ENCODE measurements at regions not wholly inside any gene's neighbourhood (a gene's known extent, or its start where the extent isn't known, plus 50 kb on each side); places are given as distances from the start of the nearest gene placed in this dataset.

DNA sequence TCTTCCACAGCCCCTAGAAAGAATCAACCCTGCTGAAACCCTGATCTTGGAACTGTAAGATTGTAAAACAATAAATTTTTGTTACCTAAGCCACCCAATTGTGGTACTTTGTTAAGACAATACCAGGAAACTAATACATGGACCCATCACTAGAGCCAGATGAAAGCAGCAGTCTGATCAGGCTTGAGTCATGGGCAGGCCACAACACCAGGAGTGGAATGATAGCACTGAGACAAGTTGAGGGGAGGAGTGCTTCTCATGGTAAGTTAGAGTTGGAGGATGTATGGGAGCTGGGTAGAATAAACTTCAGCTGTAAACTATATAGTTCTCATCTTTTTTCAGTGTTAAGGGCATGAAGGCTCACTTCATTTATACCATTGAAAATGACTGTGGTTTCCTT is 164.4 kb upstream of the OR13F1 start:
- TF ChIP-seq, protein P1, sequence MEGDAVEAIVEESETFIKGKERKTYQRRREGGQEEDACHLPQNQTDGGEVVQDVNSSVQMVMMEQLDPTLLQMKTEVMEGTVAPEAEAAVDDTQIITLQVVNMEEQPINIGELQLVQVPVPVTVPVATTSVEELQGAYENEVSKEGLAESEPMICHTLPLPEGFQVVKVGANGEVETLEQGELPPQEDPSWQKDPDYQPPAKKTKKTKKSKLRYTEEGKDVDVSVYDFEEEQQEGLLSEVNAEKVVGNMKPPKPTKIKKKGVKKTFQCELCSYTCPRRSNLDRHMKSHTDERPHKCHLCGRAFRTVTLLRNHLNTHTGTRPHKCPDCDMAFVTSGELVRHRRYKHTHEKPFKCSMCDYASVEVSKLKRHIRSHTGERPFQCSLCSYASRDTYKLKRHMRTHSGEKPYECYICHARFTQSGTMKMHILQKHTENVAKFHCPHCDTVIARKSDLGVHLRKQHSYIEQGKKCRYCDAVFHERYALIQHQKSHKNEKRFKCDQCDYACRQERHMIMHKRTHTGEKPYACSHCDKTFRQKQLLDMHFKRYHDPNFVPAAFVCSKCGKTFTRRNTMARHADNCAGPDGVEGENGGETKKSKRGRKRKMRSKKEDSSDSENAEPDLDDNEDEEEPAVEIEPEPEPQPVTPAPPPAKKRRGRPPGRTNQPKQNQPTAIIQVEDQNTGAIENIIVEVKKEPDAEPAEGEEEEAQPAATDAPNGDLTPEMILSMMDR (IDR thresholded peaks at IDR 0.05): no peak
- TF ChIP-seq POLR2AphosphoS5 (IDR thresholded peaks at IDR 0.05) (no peak), POLR2A (IDR thresholded peaks at IDR 0.05; ENCODE audit: low read depth) (no peak)
